ENCODE measurements at regions not wholly inside any gene's neighbourhood (a gene's known extent, or its start where the extent isn't known, plus 50 kb on each side); places are given as distances from the start of the nearest gene placed in this dataset.

DNA sequence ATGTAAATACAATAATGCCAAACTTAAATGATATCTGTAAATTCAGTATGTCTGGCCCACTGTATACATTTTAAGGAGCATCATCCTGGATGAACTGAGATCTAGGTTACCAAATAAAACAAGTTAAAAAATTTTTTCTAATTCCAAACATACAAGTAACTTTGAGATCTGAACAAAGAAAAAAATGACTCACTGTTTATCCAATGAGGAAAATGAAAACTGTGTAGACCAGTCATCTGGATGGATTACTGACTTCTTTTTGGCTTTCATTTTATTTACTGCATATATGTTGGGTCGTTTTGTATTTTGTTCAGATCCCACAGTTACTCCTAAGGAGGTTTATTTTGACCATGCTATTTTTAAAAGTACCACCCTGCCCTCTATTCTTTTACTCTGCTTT, 189.8 kb downstream of the RBM43 start:
- DNase-seq: no peak

DNA sequence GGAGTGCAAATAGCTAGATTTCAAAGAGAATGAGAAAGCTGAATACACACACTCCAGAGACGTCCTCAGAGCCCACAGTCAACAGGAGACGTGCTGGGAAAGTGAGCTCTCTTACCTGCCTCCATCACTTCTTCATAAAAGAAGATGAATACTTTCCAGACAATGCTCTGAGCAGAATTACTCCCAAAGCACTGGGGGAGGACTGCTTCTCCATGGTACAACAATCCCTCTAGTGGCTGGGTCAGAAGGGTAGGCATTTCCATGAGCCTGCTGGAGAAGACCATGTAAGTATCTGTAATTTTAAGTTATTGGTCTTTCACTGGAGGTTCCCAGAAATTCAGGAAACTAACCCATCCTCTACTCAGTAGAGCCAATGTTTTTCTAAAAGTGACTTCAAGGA, 190.3 kb downstream of the RBM43 start:
- DNase-seq: no peak

DNA sequence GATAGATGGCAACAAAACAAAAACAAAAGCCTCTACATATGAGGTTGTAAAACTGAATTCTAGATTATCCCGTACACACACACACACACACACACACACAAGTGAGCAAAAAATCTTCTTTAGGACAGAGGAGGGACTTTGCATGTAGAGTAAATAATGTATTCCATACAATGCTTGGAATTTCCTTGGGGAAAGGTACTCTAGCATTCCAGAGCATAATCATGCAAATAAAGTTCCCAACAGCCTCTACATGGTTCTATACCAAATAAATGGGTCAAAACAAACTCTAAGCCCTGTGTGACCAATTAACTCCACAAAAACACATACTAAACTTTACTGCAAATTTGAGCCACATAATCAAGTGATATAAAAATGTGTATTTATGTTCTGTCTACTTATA, 191.4 kb downstream of the RBM43 start:
- no peak for DNase-seq

DNA sequence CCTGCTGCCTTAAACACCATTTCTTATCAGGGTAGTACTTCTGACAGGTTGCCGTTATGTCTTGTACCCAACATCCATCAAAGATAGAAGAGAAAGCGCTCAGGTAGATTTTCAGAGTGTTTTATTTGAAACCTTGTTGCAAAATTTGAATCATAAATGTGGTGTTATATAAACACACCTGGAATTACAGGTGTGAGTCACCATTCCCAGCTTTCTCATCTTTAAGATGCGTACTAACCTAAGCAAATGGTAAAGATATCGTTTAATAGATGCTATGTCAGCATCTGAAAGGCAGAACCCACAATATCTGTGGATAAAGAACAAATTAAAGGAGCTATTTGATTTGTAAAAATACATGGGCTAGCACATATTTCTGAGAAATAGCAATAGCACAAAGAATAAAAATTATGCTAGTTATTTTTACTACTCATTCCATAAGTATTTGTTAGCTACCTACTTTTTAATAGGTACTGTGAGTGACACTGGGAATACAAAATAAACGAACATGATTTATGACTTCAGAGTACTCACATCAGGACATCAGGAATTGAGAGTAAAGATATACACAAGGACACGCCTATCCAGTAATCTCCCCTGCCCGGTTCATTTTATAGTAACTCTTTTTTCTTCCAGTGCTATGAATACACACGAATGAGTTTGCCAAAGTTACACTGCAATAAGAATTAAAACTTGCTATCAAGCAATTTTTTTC, 193.8 kb downstream of the RBM43 start:
- no peak for DNase-seq

DNA sequence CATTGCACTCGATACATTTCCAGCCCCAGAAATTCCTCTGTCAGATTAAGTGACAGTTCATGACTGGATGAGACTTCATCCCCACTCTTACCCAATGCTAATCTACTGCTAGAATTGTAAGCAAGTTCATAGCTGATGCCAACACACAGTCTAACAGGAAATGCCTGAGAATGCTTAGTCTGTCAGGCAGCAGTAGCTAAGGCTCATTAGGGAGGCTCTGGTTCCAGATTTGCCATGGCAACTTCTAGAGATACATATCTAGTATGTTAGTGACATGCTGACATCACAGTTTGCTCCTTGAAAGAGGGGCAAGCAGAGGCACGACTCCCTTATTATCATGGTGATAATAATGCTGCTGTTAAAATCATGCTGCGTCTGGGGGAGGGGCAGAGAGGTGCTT, 198.4 kb downstream of the RBM43 start:
- no peak for DNase-seq

DNA sequence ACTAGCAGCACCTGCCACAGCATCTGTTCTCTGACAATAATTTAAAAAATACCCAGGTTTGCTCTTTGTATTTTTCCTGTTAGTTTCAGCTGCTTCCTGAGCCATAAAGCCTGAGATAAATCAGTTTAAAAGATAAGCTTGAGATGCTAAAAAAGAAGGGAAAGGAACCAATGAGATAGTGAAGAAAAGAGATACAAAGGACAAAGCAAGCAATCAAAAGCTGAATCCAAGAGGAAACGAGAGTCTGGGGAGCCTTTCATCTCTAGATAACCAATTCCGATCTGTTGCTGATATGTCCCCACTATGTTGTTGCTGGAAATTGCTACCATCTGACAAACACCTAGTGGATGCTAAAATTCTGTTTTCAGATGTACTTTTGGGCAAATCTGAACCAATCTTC, 201.4 kb downstream of the RBM43 start:
- DNase-seq: no peak

DNA sequence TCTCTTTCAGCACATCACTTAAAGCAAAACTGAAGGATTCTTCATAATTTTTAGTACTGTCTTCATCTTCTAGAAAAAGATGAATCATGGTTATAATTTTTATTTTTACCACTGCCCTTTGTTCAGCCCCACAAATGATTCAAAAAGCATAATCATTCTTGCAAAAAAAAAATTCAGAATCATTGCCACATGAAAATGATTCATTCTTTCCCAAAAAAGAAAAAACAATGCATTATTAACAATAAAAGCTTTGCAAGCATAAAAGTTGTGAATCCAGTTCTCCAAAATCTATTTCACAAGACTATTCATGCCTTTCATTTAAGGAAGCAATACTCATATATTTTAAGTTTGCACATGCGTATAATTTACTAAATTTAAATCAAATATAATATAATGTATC, 204.8 kb downstream of the RBM43 start:
- DNase-seq: no peak

DNA sequence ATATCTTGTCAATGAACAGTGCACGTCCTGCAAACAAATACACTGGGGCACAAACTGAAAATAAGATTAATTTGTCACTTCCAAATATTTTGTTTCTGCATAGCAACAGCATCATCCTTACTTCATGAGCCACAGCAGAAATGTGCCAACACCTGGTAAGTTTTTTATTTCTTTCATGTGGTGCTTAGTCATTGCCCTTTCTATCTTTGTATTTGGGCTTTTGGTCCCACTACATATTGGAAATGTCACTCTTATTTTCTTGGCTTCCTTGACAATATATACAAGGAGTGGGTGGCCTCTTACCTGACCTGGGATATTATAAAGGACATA, 208.0 kb downstream of the RBM43 start:
- no peak for DNase-seq

DNA sequence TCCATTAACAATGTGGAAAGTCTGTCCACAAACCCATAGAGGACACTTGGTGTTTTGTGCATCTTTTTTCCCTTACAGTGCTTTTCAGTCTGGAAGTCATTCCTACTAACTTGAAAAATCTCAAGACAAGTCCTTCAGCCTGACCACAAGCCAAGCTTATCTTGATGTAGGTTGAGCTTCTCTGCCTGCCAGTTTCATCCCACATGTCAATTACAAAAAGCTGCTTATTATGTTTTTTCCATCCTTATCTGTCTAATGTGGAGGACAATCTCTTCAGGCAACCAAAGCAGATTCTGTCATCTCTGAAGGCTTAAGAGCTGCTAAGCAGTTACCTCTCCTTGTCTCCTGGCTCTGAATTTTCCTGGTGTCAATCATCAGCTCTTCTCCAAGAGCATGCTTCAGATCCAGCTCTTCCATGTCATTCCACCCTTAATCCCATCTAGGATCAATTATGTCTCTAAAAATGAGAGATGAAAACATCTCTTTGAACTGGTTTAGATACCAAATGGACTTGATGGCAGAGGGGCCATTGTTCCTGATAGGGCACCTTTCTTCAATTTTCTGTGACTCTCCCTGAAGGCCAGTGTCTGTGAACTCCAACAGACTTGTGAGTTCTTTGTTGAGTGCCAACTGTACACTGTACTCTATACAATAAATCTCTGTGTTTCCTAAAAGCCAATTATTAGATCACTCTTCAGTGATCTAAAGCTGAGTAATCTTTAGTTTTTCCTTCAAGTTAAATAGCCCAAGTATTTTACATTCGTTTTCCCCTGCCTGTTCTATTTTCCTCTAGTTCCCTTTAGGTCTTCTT, 208.6 kb downstream of the RBM43 start:
- DNase-seq: no peak

DNA sequence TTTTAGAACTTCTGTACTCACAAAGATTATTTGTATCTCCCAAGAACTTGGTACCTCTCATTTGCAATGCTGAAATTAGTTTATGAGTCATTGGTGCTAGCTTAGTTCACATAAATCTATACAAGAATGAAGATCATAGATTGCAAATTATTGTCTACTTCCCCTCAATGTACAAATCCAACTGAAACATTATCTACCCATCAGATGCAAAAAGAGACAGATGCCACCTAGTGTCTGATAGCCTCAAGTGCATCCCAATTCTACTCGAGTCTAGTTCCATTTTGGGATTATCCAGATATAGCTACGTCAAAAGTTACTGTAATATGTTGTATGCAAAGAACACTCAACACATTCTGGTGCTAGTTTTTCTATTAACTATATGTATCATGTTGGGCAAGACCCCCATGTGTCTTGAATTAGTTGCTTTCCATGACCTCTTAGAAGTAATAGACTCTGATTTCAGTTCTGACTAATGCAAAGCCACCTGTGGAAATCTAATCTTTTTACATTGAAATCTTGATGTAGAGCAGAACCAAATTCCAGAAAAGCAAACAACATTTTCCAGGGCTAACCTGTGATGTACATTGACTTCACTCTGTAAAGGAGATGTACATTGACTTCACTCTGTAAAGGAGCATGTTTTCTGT, 210.0 kb downstream of the RBM43 start:
- DNase-seq: peak; percentile 49

DNA sequence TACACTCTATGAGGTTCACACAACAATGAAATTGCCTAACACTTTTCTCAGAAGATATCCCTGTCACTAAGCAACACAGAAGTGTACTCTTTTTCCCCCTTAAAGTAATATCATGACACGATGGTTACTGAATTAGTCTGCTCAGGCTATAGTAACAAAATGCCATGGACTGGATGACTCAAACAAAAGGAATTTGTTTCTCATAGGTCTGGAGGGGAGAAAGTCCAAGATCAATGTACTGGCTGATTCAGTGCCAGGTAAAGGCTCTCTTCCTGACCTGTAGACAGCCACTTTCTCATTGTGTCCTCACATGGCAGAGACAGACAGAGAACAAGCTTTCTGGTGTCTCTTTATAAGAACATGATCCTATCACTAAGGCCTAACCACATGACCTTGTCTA, 211.9 kb downstream of the RBM43 start:
- no peak for DNase-seq

DNA sequence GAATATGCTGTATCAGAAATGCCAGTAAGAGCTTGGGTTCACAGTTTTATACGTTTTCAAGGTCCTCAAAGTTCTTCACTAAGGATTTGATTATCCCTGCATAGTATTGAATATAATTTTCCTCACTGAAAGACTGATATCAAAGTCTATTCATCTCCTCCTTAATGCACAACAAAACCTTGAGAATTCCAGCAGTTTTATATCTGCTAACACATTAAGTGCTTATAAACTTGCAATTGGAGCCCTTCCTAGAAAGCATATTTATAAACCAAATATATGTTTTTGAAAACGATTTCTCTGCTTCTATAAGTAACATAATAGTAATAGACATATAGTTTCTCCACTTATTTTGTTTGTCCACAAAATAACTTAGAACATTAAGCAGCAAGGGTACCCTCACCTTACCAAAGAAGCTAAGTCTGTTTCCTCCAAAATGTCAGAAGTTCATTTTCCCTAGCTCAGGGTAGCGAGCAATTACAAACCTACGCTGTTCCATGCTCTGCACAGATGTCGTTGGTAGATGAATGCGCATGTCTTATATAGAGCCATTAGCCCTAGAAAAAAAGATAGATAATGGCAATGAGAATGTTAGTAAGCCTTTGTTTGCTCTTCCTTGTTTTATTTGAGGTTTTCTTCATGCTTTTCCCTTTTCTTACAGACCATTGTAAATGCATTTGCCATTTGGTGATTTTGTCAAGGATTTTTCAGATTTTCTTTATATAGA, 213.2 kb downstream of the RBM43 start:
- no peak for DNase-seq

DNA sequence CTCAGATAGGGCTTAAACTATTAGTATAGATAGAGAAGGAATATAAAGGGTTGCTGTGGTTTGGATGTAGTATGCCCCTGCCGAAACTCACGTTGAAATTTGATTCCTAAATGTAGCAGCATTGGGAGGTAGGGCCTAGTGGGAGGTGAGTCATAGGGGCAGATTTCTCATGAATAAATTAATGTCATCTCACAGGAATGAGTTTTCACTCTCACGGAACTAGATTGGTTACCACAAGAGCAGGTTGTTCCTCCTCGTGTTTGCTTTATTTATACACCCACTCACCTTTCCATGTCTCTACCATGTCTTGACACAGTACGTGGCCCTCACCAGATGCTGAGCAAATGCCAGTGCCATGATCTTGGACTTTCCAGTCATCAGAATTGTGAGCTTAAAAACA, 218.2 kb downstream of the RBM43 start:
- no peak for DNase-seq

DNA sequence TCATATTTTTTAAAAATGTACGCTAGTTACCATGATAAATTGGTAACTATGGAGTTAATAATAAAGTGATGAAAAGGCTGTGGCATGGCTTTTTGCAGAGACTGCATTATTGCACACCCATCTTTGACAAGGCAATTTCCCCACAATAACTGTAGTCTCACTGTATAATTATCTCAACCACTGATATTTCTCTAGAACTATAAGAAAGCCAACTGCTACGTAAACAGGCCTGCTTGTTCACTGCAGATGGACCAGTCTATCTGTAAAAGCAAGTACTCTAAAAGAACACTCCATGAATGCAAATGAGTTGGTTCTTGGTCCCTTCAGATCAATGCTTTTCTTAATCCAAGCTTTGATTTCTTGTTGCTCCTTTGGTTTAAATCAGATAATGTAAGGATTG, 218.7 kb downstream of the RBM43 start:
- DNase-seq: no peak

DNA sequence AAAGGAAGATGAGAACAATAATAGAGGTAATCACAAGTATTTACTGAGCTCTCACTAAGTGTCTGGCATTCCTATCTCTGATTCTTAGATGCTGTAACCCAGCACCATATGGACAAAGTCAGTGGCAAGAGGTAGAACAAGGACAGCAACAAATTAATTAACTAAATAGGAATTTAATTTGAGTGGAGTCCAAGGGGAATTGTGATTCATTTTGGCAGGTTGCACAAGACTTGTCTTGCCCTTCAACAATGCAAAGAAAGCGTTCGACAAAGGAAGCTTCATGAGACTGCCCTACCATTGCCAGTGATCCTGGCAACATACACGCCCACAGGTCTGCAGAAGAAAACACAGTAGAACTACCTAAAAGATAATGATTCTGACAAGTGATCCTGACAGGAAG, 221.6 kb downstream of the RBM43 start:
- DNase-seq: no peak

DNA sequence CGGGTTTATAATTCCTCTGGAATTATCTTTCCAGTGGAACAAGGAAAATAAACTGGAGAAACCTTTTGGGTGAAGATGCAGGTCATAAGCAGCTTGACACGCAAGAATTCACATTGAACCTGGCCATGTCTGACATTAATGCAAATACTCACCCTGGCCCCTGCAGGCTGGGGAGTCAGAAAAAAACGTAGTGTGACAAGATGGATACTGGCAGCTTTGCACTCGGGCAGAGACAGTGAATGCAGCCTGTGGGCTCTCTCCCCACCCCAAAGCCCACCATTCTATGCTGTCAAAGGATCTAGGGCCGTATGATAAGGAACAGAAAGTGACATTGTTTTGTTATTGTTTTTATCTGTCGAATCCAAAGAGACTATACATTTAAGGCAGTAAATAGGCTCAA, 223.1 kb downstream of the RBM43 start:
- DNase-seq: no peak

DNA sequence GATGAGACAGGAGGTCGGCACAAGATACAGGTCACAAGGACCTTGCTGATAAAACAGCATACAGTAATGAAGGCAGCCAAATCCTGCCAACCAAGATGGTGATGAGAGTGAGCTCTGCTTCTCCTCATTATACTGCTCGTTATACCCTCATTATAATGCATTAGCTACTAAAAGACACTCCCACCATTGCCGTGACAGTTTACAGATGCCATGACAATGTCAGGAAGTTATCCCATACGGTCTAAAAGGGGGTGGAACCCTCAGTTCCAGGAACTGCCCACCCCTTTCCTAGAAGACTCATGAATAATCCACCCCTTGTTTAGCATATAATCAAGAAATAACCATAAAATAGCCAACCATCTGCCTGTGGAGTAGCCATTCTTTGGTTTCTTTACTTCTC, 224.2 kb downstream of the RBM43 start:
- DNase-seq: no peak

DNA sequence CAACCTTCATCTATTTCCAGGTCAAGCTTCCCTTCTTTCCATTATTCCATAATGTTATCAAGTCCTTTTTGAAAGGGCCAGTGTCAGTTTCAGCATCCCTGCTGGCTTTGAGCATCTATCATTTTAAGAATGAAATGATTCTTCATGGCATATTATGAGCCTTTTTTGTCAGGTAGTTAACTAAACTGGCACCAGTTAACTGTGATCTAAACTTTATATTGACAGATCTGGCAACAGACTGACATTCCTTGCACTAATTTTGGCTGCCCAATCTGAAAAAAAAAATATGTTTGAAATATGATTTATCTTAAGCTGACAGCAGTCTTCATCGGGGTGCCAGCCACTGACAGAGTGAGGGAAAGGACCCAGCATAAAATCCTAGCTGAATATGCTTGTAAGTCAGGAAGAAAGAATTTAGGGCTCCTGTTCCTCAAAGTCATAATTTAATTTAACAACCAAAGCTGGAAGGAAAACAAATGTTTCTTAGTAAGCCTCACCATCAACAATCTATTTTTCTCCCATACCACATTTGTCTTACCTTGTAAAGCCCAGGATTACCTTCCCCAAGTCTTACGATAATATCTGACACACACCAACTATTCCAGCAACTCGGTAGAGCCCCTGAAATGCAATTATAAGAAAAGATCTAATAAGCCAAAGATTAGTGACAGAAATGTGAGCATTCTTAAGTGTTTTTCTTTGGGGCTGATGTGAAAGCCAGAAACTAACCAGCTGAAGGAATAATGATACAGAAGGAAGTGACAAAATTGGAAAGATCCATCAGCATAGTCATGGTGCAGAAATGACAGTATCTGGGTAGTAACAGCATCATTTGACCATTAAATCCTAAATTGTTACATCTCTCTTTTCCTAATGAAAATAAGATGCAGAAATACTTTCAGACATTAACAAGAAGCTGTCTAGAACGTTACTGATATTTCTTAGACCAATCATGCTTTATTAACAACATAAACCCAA, 228.1 kb downstream of the RBM43 start:
- DNase-seq: no peak

DNA sequence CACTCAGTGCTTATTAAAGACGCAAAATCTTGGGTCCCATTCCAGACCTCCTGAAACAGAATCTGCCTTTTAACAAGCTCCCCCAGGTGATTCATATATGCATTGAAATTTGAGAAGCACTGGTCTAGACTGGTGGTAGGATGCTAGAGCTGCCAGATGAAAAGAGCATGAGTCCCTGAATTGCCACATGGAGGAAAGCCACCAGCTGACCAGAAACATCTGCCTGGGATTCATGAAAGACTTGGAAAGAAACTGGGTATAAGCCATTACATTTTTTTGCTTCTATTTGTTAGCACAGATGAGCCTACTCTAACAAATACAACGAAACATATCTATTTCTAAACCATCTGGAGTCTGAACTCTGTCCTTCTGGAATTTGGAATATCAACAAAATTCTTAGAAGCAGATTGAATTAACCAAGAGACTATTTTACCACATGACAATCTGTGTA, 228.9 kb downstream of the RBM43 start:
- no peak for DNase-seq

DNA sequence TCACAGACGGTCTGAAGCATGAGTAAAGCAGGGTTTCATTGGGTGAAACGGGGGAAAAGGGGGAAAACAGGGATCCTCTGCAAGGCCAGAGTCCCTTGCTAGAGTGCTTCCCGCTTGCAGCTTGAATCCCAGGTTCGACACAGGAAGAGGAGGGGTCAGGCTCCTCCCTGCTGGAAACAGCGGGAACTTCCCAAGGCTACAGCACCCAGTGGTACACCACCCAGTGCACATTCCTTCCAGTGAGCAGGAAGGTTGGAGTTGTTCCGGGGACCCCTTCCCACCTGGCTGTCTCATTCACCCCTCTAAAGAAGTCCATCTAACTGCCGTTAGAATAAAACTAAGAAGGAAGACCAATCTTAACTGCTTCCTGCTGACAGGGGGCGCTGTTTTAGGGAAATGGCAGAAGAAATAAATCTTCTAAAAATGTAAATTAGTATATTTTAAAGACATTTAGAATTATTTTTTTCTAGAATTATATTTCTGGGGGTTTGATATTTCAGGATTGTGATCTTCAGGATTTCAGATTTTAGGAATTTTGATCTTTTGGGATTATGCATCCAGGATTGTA, 230.9 kb downstream of the RBM43 start:
- DNase-seq: no peak

DNA sequence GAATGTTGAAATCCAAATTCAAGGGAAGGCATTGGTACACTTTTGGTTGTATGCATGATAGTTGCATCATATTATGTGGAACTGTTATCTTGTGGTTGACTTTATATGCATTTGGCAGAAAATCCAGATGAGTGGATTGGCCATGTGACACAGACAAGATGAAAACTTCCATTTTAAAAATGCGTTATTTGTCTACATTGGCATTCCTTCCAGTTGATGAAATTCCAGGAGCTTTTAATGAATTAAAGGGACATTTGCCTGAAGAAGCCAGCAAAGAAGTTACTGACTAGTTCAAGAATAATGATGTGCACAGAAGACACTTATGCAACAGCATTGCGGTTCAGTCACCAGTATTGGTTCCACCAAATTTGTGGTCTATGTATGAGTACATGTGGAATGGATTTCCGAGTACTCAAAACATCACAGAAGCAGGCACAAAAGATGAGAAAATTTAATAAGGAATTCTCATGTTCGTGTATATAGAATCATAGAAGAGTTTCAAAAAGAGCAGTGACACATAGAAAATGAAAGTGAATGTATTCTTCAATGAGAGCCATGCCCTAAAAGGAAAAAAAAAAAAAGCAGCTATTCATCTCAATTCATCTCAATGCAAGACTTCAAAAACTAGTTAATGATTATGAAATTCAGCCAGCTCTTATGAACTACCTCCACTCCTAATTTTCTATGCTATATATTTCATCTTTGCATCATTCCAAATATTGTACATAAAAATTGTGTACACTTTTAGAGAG, 232.1 kb downstream of the RBM43 start:
- no peak for DNase-seq
